B cell (primary cell): ENCODE measurements at regions not wholly inside any gene's neighbourhood (a gene's known extent, or its start where the extent isn't known, plus 50 kb on each side); places are given as distances from the start of the nearest gene placed in this dataset.
"Not testable (repeated sequence)": the region's sequence is repeated elsewhere in the genome, so short reads cannot be mapped to it uniquely, and the experiment has no call there.

Experiments
- ATAC-seq: fragments of 200-7000 bp; cut with Tn5 transposase; one replicate; pipeline ENCODE4 v1.10.0; 2021; ENCODE audit warnings: low read depth, mild to moderate bottlenecking, moderate number of reproducible peaks, moderate library complexity
- CTCF ChIA-PET: fragments of 350-600 bp; sonication (Branson Sonifier 250); formaldehyde crosslinking; loops from one replicate; lab custom pipeline; 2021; ENCODE audit warnings: antibody characterized with exemption, inconsistent platforms; lab: Charles Lee
- POLR2A ChIA-PET: fragments of 350-600 bp; sonication (Branson Sonifier 250); formaldehyde crosslinking; loops from one replicate; lab custom pipeline; 2021; ENCODE audit warnings: antibody characterized with exemption; lab: Charles Lee
- DNase-seq: peaks from one replicate; pipeline ENCODE4 v3.0.0; 2013
- H2AFZ ChIP-seq: 2 replicates; pipeline ENCODE4 v1.6.1; 2012; ENCODE audit warnings: mild to moderate bottlenecking, low read depth, low read length; ENCODE audit not compliant: insufficient read depth, poor library complexity, severe bottlenecking
- H3K27ac ChIP-seq, 2 donors: 1 replicate in 1 of 2; 2 replicates in 1 of 2; pipeline ENCODE4 v1.5.1; 2012 to 2013; ENCODE audit warnings: low read length in 2 of 2, mild to moderate bottlenecking in 2 of 2, moderate library complexity in 1 of 2
- H3K27me3 ChIP-seq, 4 experiments: fragments of 200-600 bp in 1 of 4; sonication (generic) in 1 of 4; replicated peaks in 1 of 4; 1 replicate in 2 of 4; 2 replicates in 2 of 4; pipeline versions ENCODE4 v1.6.1 to v1.7.0; 2013 to 2016; ENCODE audit warnings: low read length in 3 of 4, mild to moderate bottlenecking in 2 of 4, mixed read lengths in 1 of 4, moderate library complexity in 1 of 4; ENCODE audit not compliant: insufficient read depth in 4 of 4, control insufficient read depth in 3 of 4; ENCODE audit errors: control extremely low read depth in 1 of 4
- H3K36me3 ChIP-seq, 2 experiments: replicated peaks in 1 of 2; 1 replicate in 1 of 2; 2 replicates in 1 of 2; pipeline versions ENCODE4 v1.6.1 to v1.7.1; 2013; ENCODE audit warnings: low read length in 1 of 2; ENCODE audit not compliant: insufficient read depth in 2 of 2, control insufficient read depth in 1 of 2; ENCODE audit errors: control extremely low read depth in 1 of 2, extremely low read depth in 1 of 2
- H3K4me1 ChIP-seq, 2 donors: fragments of 200-600 bp in 1 of 2; sonication (generic) in 1 of 2; 1 replicate in 1 of 2; 2 replicates in 1 of 2; pipeline versions ENCODE4 v1.5.1 to v1.6.1; 2013 to 2017; ENCODE audit warnings: low read length in 2 of 2; ENCODE audit not compliant: control insufficient read depth in 2 of 2, insufficient read depth in 2 of 2
- H3K4me2 ChIP-seq: replicated peaks from 2 replicates; pipeline ENCODE3; 2012; ENCODE audit warnings: mild to moderate bottlenecking, low read depth, low read length; ENCODE audit not compliant: poor library complexity, severe bottlenecking
- H3K4me3 ChIP-seq, 5 experiments: fragments of 200-600 bp in 1 of 5; sonication (generic) in 1 of 5; 1 replicate in 3 of 5; 2 replicates in 2 of 5; pipeline versions ENCODE4 v1.5.1 to v1.7.0; 2011 to 2016; ENCODE audit warnings: low read length in 4 of 5, mild to moderate bottlenecking in 4 of 5, low read depth in 2 of 5, control low read depth in 1 of 5, moderate library complexity in 1 of 5; ENCODE audit not compliant: insufficient read depth in 1 of 5; ENCODE audit errors: control extremely low read depth in 1 of 5, extremely low read depth in 1 of 5
- H3K79me2 ChIP-seq: fragments of 200-600 bp; sonication (generic); one replicate; pipeline ENCODE4 v1.6.0; 2016; ENCODE audit warnings: low read length; ENCODE audit not compliant: control insufficient read depth, insufficient read depth
- H3K9ac ChIP-seq: fragments of 200-600 bp; sonication (generic); 2 replicates; pipeline ENCODE4 v1.6.1; 2017; ENCODE audit warnings: mild to moderate bottlenecking, low read length, moderate library complexity
- H3K9me3 ChIP-seq, 3 donors: one replicate each; pipeline versions ENCODE4 v1.6.1 to v1.7.1; 2013; ENCODE audit warnings: low read length in 2 of 3; ENCODE audit not compliant: control insufficient read depth in 2 of 3, insufficient read depth in 1 of 3; ENCODE audit errors: control extremely low read depth in 1 of 3
- H4K20me1 ChIP-seq: 2 replicates; pipeline ENCODE4 v1.6.0; 2012; ENCODE audit warnings: mild to moderate bottlenecking, low read length; ENCODE audit not compliant: insufficient read depth, control insufficient read depth, poor library complexity, severe bottlenecking
- H3K27ac Mint-ChIP-seq: one replicate; pipeline ENCODE4 v1.8.0; 2021; ENCODE audit warnings: mixed read lengths
- H3K27me3 Mint-ChIP-seq: one replicate; pipeline ENCODE4 v1.8.0; 2021; ENCODE audit warnings: mixed read lengths
- H3K4me1 Mint-ChIP-seq: one replicate; pipeline ENCODE4 v1.8.0; 2021; ENCODE audit warnings: mixed read lengths
- H3K4me3 Mint-ChIP-seq: one replicate; pipeline ENCODE4 v1.8.0; 2021; ENCODE audit warnings: mixed read lengths
- H3K9me3 Mint-ChIP-seq: one replicate; pipeline ENCODE4 v1.8.0; 2022; ENCODE audit warnings: mixed read lengths; ENCODE audit not compliant: insufficient read depth
- CTCF ChIP-seq: fragments of 200-600 bp; IDR thresholded peaks from one replicate; pipeline ENCODE4 v1.8.0; 2022; ENCODE audit warnings: antibody characterized with exemption, mild to moderate bottlenecking
- EZH2 ChIP-seq: IDR thresholded peaks from 2 replicates; pipeline ENCODE4 v1.6.1; 2012; ENCODE audit warnings: borderline replicate concordance, low read depth, mild to moderate bottlenecking, moderate library complexity, low read length; ENCODE audit not compliant: insufficient read depth, poor library complexity, severe bottlenecking
- WGBS: methylation state at CpG from one replicate; pipeline ENCODE4 v1.1.5; 2013; ENCODE audit warnings: missing lambda C conversion rate; ENCODE audit not compliant: insufficient coverage; 5-methylcytosine and 5-hydroxymethylcytosine counted together
- intact Hi-C: fragments of 100-400 bp; cut with micrococcal nuclease; formaldehyde crosslinking; loops from one replicate; pipeline ENCODE4 v1.10.0; 2022

- Histone ChIP-seq H3K27me3 (no peaks in the 10 kb centered on the region), H2AFZ (no peak overlapping the region), H3K9me3 (no peaks in the 10 kb centered on the region), H3K4me1 (no peaks in the 10 kb centered on the region), H3K36me3 (no peaks in the 10 kb centered on the region), H3K79me2 (no peaks in the 10 kb centered on the region), H3K27ac (no peak overlapping the region), H3K4me2 (no peak overlapping the region), H3K4me3 (no peak overlapping the region), H3K9ac (no peak overlapping the region), H4K20me1 (no peaks in the 10 kb centered on the region)
- TF ChIP-seq CTCF (no peak), EZH2 (no peak)
- Mint-ChIP-seq H3K27me3 (no peaks in the 10 kb centered on the region), H3K27ac (no peak overlapping the region), H3K9me3 (no peaks in the 10 kb centered on the region), H3K4me3 (no peak overlapping the region), H3K4me1 (no peaks in the 10 kb centered on the region)
- intact Hi-C loops: no loop called here
- no CpG with 5 or more reads among the region's 1 CpG for WGBS
- ATAC-seq: no peak
- POLR2A ChIA-PET: no interaction called here
- DNase-seq: no peak
- CTCF ChIA-PET: no interaction called here
Observed at GRCh38 chr11:101254037-101254436, 124.4 kb upstream of the PGR start.

DNA sequence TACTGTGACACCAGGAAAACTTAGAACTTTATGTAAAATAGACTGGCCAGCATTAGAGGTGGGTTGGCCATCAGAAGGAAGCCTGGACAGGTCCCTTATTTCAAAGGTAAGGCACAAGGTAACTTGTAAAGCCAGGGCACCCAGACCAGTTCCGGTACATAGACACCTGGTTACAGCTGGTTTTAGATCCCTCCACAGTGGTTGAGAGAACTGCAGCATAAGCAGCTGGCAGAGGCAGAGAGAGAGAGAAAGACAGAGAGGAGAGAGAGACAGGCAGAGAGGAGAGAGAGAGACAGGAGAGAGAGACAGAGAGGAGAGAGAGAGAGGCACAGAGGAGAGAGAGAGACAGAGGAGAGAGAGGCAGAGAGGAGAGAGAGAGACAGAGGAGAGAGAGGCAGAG is 116.0 kb upstream of the PGR start:
- H3K27ac Mint-ChIP-seq, H3K9ac ChIP-seq, H3K27me3 Mint-ChIP-seq, H3K4me3 ChIP-seq, H3K27ac ChIP-seq, H3K36me3 ChIP-seq, DNase-seq, H3K9me3 ChIP-seq, CTCF ChIA-PET, POLR2A ChIA-PET, H2AFZ ChIP-seq, H3K79me2 ChIP-seq, intact Hi-C loops, H3K4me3 Mint-ChIP-seq, H3K4me1 ChIP-seq, ATAC-seq, H3K4me2 ChIP-seq, H3K4me1 Mint-ChIP-seq, H4K20me1 ChIP-seq, H3K9me3 Mint-ChIP-seq, H3K27me3 ChIP-seq: not testable (repeated sequence)
- WGBS: 100% methylated on average over 1 of the region's 1 CpG

DNA sequence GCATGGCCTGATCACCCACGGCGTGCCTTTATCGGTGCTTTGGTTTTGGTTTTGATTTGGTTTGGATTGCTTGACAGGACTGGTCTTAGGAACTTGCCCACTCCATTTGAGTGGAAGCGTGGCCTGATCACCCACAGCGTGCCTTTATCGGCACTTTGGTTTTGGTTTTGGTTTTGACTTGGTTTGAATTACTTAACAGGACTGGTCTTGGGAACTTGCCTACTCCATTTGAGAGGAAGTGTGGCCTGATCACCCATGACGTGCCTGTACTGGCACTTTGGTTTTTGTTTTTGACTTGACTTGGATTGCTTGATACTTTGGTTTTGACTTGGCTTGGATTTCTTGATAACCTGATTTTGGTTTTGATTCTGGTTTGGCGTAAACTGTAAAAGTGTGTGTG is 115.5 kb upstream of the PGR start:
- H3K27ac ChIP-seq, H3K4me1 ChIP-seq, H3K27me3 Mint-ChIP-seq, ATAC-seq, H4K20me1 ChIP-seq, H3K27me3 ChIP-seq, H3K9me3 Mint-ChIP-seq, H3K4me3 Mint-ChIP-seq, H2AFZ ChIP-seq, H3K27ac Mint-ChIP-seq, H3K4me3 ChIP-seq, CTCF ChIA-PET, H3K36me3 ChIP-seq, POLR2A ChIA-PET, H3K9me3 ChIP-seq, H3K9ac ChIP-seq, H3K79me2 ChIP-seq, DNase-seq, H3K4me2 ChIP-seq, intact Hi-C loops, H3K4me1 Mint-ChIP-seq: not testable (repeated sequence)
- WGBS: 93% methylated on average over 8 of the region's 8 CpGs
